PC-3 (cell line): ENCODE measurements at regions not wholly inside any gene's neighbourhood (a gene's known extent, or its start where the extent isn't known, plus 50 kb on each side); places are given as distances from the start of the nearest gene placed in this dataset.

Source experiments
- CTCF ChIP-seq: fragments of 300-600 bp; sonication (generic); conservative IDR thresholded peaks from 2 replicates; pipeline ENCODE4 v1.5.1; 2017; ENCODE audit warnings: antibody characterized with exemption, low read depth, mild to moderate bottlenecking, low read length
- EZH2 ChIP-seq: fragments of 300-600 bp; sonication (generic); IDR thresholded peaks from one replicate; pipeline ENCODE4 v1.6.1; 2017; ENCODE audit warnings: antibody characterized with exemption, mild to moderate bottlenecking, low read length; ENCODE audit not compliant: unreplicated experiment
- EZH2phosphoT487 ChIP-seq: fragments of 300-600 bp; sonication (generic); IDR thresholded peaks from 2 replicates; pipeline ENCODE4 v1.6.1; 2018; ENCODE audit warnings: mild to moderate bottlenecking, antibody characterized with exemption, low read length, borderline replicate concordance

GRCh38 chr11:130560000-130560780, 111.7 kb downstream of the ADAMTS15 start:
- no peak for TF ChIP-seq CTCF
- no peak for TF ChIP-seq EZH2phosphoT487
- TF ChIP-seq EZH2, result no peak
